H1 (cell line): ENCODE measurements at regions not wholly inside any gene's neighbourhood (a gene's known extent, or its start where the extent isn't known, plus 50 kb on each side); places are given as distances from the start of the nearest gene placed in this dataset.

Experiments
- CTCF ChIA-PET: fragments of 300-600 bp; sonication (Branson Sonifier 250); formaldehyde crosslinking; loops from one replicate; lab custom pipeline; 2021; ENCODE audit not compliant: partially characterized antibody; lab: Charles Lee
- POLR2A ChIA-PET: fragments of 300-600 bp; sonication (Branson Sonifier 250); formaldehyde crosslinking; loops from one replicate; lab custom pipeline; 2021; ENCODE audit warnings: inconsistent platforms; ENCODE audit not compliant: partially characterized antibody; lab: Charles Lee
- DNase-seq, 2 experiments: peaks; one replicate each; pipeline versions ENCODE4 v3.0.0 to v3.0.0-alpha.2; 2010 to 2022; ENCODE audit warnings: low spot score in 2 of 2, low read depth in 1 of 2, mixed read lengths in 1 of 2
- FAIRE-seq: peaks from 2 replicates; lab custom pipeline; 2011; peaks lifted over from hg19 to GRCh38; lab: Jason Lieb, UNC
- H2AFZ ChIP-seq: 2 replicates; pipeline ENCODE4 v1.8.1; 2012; ENCODE audit warnings: low read length, inconsistent platforms
- H2AK5ac ChIP-seq: 2 replicates; pipeline ENCODE4 v1.6.1; 2013; ENCODE audit warnings: low read depth, low read length
- H2BK120ac ChIP-seq: replicated peaks from 2 replicates; pipeline ENCODE3; 2013; ENCODE audit warnings: low read depth, low read length, inconsistent platforms
- H2BK12ac ChIP-seq: 2 replicates; pipeline ENCODE4 v1.6.1; 2013; ENCODE audit warnings: low read depth, low read length
- H2BK15ac ChIP-seq: 2 replicates; pipeline ENCODE4 v1.6.1; 2013; ENCODE audit warnings: low read length
- H2BK20ac ChIP-seq: 2 replicates; pipeline ENCODE4 v1.6.1; 2013; ENCODE audit warnings: low read length
- H2BK5ac ChIP-seq: 2 replicates; pipeline ENCODE4 v1.6.1; 2013; ENCODE audit warnings: low read depth, low read length
- H3K14ac ChIP-seq: 2 replicates; pipeline ENCODE4 v1.6.1; 2013; ENCODE audit warnings: inconsistent platforms; ENCODE audit not compliant: insufficient read length
- H3K18ac ChIP-seq: 2 replicates; pipeline ENCODE4 v1.6.1; 2013; ENCODE audit warnings: low read length; ENCODE audit errors: extremely low read depth
- H3K23ac ChIP-seq: 2 replicates; pipeline ENCODE4 v1.6.1; 2013; ENCODE audit warnings: inconsistent platforms; ENCODE audit not compliant: insufficient read length
- H3K23me2 ChIP-seq: 2 replicates; pipeline ENCODE4 v1.6.1; 2013; ENCODE audit warnings: low read depth, low read length
- H3K27ac ChIP-seq: 2 replicates; pipeline ENCODE4 v1.6.1; 2011; ENCODE audit warnings: low read depth, low read length, inconsistent platforms
- H3K27me3 ChIP-seq, 4 experiments: replicated peaks in 1 of 4; 1 replicate in 1 of 4; 2 replicates in 3 of 4; pipeline versions ENCODE4 v1.6.1 to v1.8.1; 2011 to 2013; ENCODE audit warnings: low read length in 3 of 4, mild to moderate bottlenecking in 3 of 4, inconsistent platforms in 2 of 4, mixed read lengths in 2 of 4, moderate library complexity in 1 of 4; ENCODE audit not compliant: control insufficient read depth in 3 of 4, insufficient read depth in 3 of 4; ENCODE audit errors: extremely low read depth in 1 of 4
- H3K36me3 ChIP-seq, 4 experiments: 2 replicates each; pipeline versions ENCODE4 v1.6.1 to v1.8.1; 2011 to 2013; ENCODE audit warnings: mild to moderate bottlenecking in 4 of 4, low read length in 3 of 4, moderate library complexity in 2 of 4, control low read depth in 1 of 4, inconsistent platforms in 1 of 4; ENCODE audit not compliant: insufficient read depth in 4 of 4, control insufficient read depth in 2 of 4
- H3K4ac ChIP-seq: replicated peaks from 2 replicates; pipeline ENCODE3; 2013; ENCODE audit warnings: low read length, low read depth, mixed read lengths, inconsistent platforms; ENCODE audit not compliant: insufficient read length
- H3K4me1 ChIP-seq, 4 experiments: replicated peaks in 1 of 4; 1 replicate in 1 of 4; 2 replicates in 3 of 4; pipeline versions ENCODE4 v1.6.1 to v1.8.1; 2011 to 2013; ENCODE audit warnings: low read length in 3 of 4, inconsistent platforms in 2 of 4, mixed read lengths in 1 of 4; ENCODE audit not compliant: insufficient read depth in 4 of 4, control insufficient read depth in 3 of 4
- H3K4me2 ChIP-seq, 2 experiments: 2 replicates each; pipeline versions ENCODE4 v1.6.1 to v1.8.1; 2011 to 2013; ENCODE audit warnings: low read depth in 2 of 2, low read length in 2 of 2, control low read depth in 1 of 2, inconsistent platforms in 1 of 2, mild to moderate bottlenecking in 1 of 2; ENCODE audit not compliant: insufficient read depth in 1 of 2
- H3K4me3 ChIP-seq, 4 experiments: fragments of 200-600, 300-600 bp in 1 of 4; sonication (generic), shearing (Covaris generic), sonication (Bioruptor Twin) in 1 of 4; 2 replicates each; pipeline versions ENCODE4 v1.5.1 to v1.8.1; 2011 to 2016; ENCODE audit warnings: low read length in 4 of 4, low read depth in 3 of 4, control low read depth in 2 of 4, inconsistent platforms in 2 of 4, mild to moderate bottlenecking in 2 of 4, mixed read lengths in 1 of 4, moderate library complexity in 1 of 4; ENCODE audit not compliant: insufficient read depth in 2 of 4; ENCODE audit errors: extremely low read depth in 1 of 4
- H3K56ac ChIP-seq: replicated peaks from 2 replicates; pipeline ENCODE3; 2013; ENCODE audit warnings: low read depth, mild to moderate bottlenecking, mixed read lengths, low read length, inconsistent platforms; ENCODE audit not compliant: insufficient read length
- H3K79me1 ChIP-seq: 2 replicates; pipeline ENCODE4 v1.6.1; 2013; ENCODE audit warnings: low read depth, low read length, control low read depth
- H3K79me2 ChIP-seq, 2 experiments: 2 replicates each; pipeline versions ENCODE4 v1.6.1 to v1.8.1; 2012 to 2013; ENCODE audit warnings: low read length in 2 of 2, mild to moderate bottlenecking in 2 of 2, inconsistent platforms in 1 of 2; ENCODE audit not compliant: insufficient read depth in 2 of 2, control insufficient read depth in 1 of 2
- H3K9ac ChIP-seq, 4 experiments: replicated peaks in 1 of 4; 1 replicate in 1 of 4; 2 replicates in 3 of 4; pipeline versions ENCODE4 v1.6.1 to v1.8.1; 2011 to 2013; ENCODE audit warnings: low read depth in 3 of 4, low read length in 3 of 4, control low read depth in 2 of 4, mild to moderate bottlenecking in 2 of 4, moderate library complexity in 2 of 4, inconsistent platforms in 1 of 4; ENCODE audit errors: extremely low read depth in 1 of 4
- H3K9me3 ChIP-seq, 2 experiments: 2 replicates each; pipeline versions ENCODE4 v1.6.1 to v1.8.1; 2012 to 2013; ENCODE audit warnings: mild to moderate bottlenecking in 2 of 2, moderate library complexity in 2 of 2, control low read depth in 1 of 2, inconsistent platforms in 1 of 2, low read depth in 1 of 2, low read length in 1 of 2, mixed read lengths in 1 of 2; ENCODE audit not compliant: insufficient read depth in 2 of 2
- H4K20me1 ChIP-seq, 2 experiments: replicated peaks in 1 of 2; 2 replicates each; pipeline versions ENCODE3 to v1.8.1; 2011 to 2013; ENCODE audit warnings: inconsistent platforms in 2 of 2, low read length in 2 of 2, mild to moderate bottlenecking in 1 of 2; ENCODE audit not compliant: insufficient read depth in 2 of 2, control insufficient read depth in 1 of 2
- H4K5ac ChIP-seq: 2 replicates; pipeline ENCODE4 v1.6.1; 2013; ENCODE audit warnings: low read length, low read depth, mixed read lengths, inconsistent platforms; ENCODE audit not compliant: insufficient read length
- H4K8ac ChIP-seq: 2 replicates; pipeline ENCODE4 v1.8.0; 2013; ENCODE audit warnings: mild to moderate bottlenecking, moderate library complexity, low read length, inconsistent platforms; ENCODE audit not compliant: insufficient read depth; ENCODE audit errors: extremely low read depth
- H4K91ac ChIP-seq: replicated peaks from 2 replicates; pipeline ENCODE3; 2013; ENCODE audit warnings: low read length, mixed read lengths, inconsistent platforms; ENCODE audit not compliant: insufficient read length
- BRCA1 ChIP-seq: IDR thresholded peaks from 2 replicates; pipeline ENCODE4 v1.6.1; 2012; ENCODE audit warnings: low read depth, low read length, improper control_type of control experiment
- EP300 ChIP-seq, 2 experiments: IDR thresholded peaks; 1 replicate in 1 of 2; 2 replicates in 1 of 2; pipeline ENCODE4 v1.6.1; 2011 to 2012; ENCODE audit warnings: low read depth in 2 of 2, low read length in 2 of 2, mild to moderate bottlenecking in 2 of 2, borderline replicate concordance in 1 of 2, inconsistent platforms in 1 of 2, moderate library complexity in 1 of 2
- EZH2 ChIP-seq: fragments of 200-600 bp; sonication (generic); IDR thresholded peaks from 2 replicates; pipeline ENCODE4 v1.7.1; 2012; ENCODE audit warnings: low read depth, mild to moderate bottlenecking, moderate library complexity, low read length, inconsistent platforms; ENCODE audit not compliant: severe bottlenecking
- GABPA ChIP-seq: IDR thresholded peaks from 2 replicates; pipeline ENCODE4 v1.6.1; 2011; ENCODE audit warnings: mild to moderate bottlenecking, low read length, moderate library complexity, borderline replicate concordance; ENCODE audit not compliant: insufficient read depth
- GTF2F1 ChIP-seq: IDR thresholded peaks from 2 replicates; pipeline ENCODE4 v1.6.1; 2012; ENCODE audit warnings: low read depth, low read length, improper control_type of control experiment, borderline replicate concordance
- PHF8 ChIP-seq: fragments of 200-600 bp; sonication (generic); conservative IDR thresholded peaks from 2 replicates; pipeline ENCODE4 v1.7.1; 2012; ENCODE audit warnings: low read depth, mild to moderate bottlenecking, inconsistent platforms, low read length, moderate library complexity
- RBBP5 ChIP-seq: IDR thresholded peaks from 2 replicates; pipeline ENCODE4 v1.7.1; 2012; ENCODE audit warnings: low read depth, mild to moderate bottlenecking, inconsistent platforms, low read length, moderate library complexity, borderline replicate concordance
- SIN3A ChIP-seq, 2 experiments: IDR thresholded peaks in 1 of 2; conservative IDR thresholded peaks in 1 of 2; 2 replicates each; pipeline ENCODE4 v1.6.1; 2011 to 2012; ENCODE audit warnings: low read length in 2 of 2, improper control_type of control experiment in 1 of 2, low read depth in 1 of 2, mild to moderate bottlenecking in 1 of 2
- SP2 ChIP-seq: IDR thresholded peaks from 2 replicates; pipeline ENCODE4 v1.6.1; 2012; ENCODE audit warnings: mild to moderate bottlenecking, low read length, inconsistent platforms
- SUZ12 ChIP-seq: fragments of 200-600 bp; sonication (generic); IDR thresholded peaks from 2 replicates; pipeline ENCODE4 v1.6.1; 2012; ENCODE audit warnings: mild to moderate bottlenecking, inconsistent platforms, low read length, moderate library complexity, mixed read lengths
- TCF12 ChIP-seq: IDR thresholded peaks from 2 replicates; pipeline ENCODE4 v1.6.1; 2011; ENCODE audit warnings: low read depth, mild to moderate bottlenecking, low read length
- YY1 ChIP-seq: IDR thresholded peaks from 2 replicates; pipeline ENCODE4 v1.6.1; 2011; ENCODE audit warnings: low read depth, mild to moderate bottlenecking, low read length
- WGBS, 2 experiments: shearing (Covaris generic) in 1 of 2; methylation state at CpG; one replicate each; pipeline versions ENCODE4 v1.1.6 to v1.1.7; 2013 to 2015; ENCODE audit warnings: low lambda C conversion rate in 2 of 2, mixed read lengths in 2 of 2, inconsistent platforms in 1 of 2, low coverage in 1 of 2, missing lambda C conversion rate in 1 of 2; ENCODE audit not compliant: insufficient replicate concordance in 2 of 2, insufficient coverage in 1 of 2, insufficient read length in 1 of 2; ENCODE audit errors: extremely low coverage in 1 of 2, missing lambda C conversion rate in 1 of 2; 5-methylcytosine and 5-hydroxymethylcytosine counted together
- TF ChIP-seq, protein P1 (sequence below): IDR thresholded peaks from 2 replicates; pipeline ENCODE4 v1.6.1; 2011; ENCODE audit warnings: low read depth, mild to moderate bottlenecking, low read length; ENCODE audit not compliant: insufficient read depth
- TF ChIP-seq, protein P2 (sequence below): IDR thresholded peaks from 2 replicates; pipeline ENCODE4 v1.6.1; 2012; ENCODE audit warnings: inconsistent platforms

- H3K9me3 ChIP-seq, result no peaks in the 10 kb centered on the region
- no peak overlapping the region for H2AK5ac ChIP-seq
- no peaks in the 10 kb centered on the region for H3K36me3 ChIP-seq
- H2AFZ ChIP-seq, result no peak overlapping the region
- H3K27ac ChIP-seq, result no peak overlapping the region
- no peaks in the 10 kb centered on the region for H3K79me1 ChIP-seq
- no peak for FAIRE-seq
- H2BK120ac ChIP-seq, result no peak overlapping the region
- no peak overlapping the region for H4K8ac ChIP-seq
- no peaks in the 10 kb centered on the region for H3K79me2 ChIP-seq
- ChIA-PET CTCF (interaction anchor here (0.8 kb wide), 1 partner anchor 14 kb away, joined by 3 read pairs; no protein-coding TSS in a partner anchor), POLR2A (no interaction called here)
- H3K4me3 ChIP-seq, result no peak overlapping the region
- H3K56ac ChIP-seq, result no peak overlapping the region
- no peak overlapping the region for H2BK5ac ChIP-seq
- H2BK20ac ChIP-seq, result no peak overlapping the region
- no peak overlapping the region for H3K4me2 ChIP-seq
- H3K4me1 ChIP-seq, result no peaks in the 10 kb centered on the region
- DNase-seq, result no peak
- H3K23me2 ChIP-seq, result no peaks in the 10 kb centered on the region
- H3K9ac ChIP-seq, result no peak overlapping the region
- no peak overlapping the region for H3K18ac ChIP-seq
- no peaks in the 10 kb centered on the region for H4K20me1 ChIP-seq
- no peaks in the 10 kb centered on the region for H3K27me3 ChIP-seq
- WGBS, 2 experiments, result 94% methylated on average over 3 of the region's 3 CpGs; no CpG with 5 or more reads in 1 of the 2 experiments
- no peak overlapping the region for H2BK12ac ChIP-seq
- H2BK15ac ChIP-seq, result no peak overlapping the region
- no peak overlapping the region for H4K91ac ChIP-seq
- no peak overlapping the region for H3K4ac ChIP-seq
- H3K14ac ChIP-seq, result no peak overlapping the region
- no peak overlapping the region for H4K5ac ChIP-seq
- no peak overlapping the region for H3K23ac ChIP-seq
- no peak for TF ChIP-seq PHF8
- TF ChIP-seq BRCA1, result no peak
- TF ChIP-seq GTF2F1, result no peak
- TF ChIP-seq TCF12, result no peak
- TF ChIP-seq, protein P1, sequence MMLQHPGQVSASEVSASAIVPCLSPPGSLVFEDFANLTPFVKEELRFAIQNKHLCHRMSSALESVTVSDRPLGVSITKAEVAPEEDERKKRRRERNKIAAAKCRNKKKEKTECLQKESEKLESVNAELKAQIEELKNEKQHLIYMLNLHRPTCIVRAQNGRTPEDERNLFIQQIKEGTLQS, result no peak
- no peak for TF ChIP-seq GABPA
- TF ChIP-seq EP300 (IDR thresholded peaks at IDR 0.05; ENCODE audit: borderline replicate concordance in 1 of 2, low read depth in 2 of 2, low read length in 2 of 2), result no peak
- TF ChIP-seq YY1, result no peak
- no peak for TF ChIP-seq SP2
- no peak for TF ChIP-seq SIN3A (conservative IDR thresholded peaks at IDR 0.05 in 1 of 2, IDR thresholded peaks at IDR 0.05 in 1 of 2; ENCODE audit: low read depth in 1 of 2, low read length in 2 of 2)
- no peak for TF ChIP-seq RBBP5
- TF ChIP-seq, protein P2, sequence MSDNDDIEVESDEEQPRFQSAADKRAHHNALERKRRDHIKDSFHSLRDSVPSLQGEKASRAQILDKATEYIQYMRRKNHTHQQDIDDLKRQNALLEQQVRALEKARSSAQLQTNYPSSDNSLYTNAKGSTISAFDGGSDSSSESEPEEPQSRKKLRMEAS, result no peak
- TF ChIP-seq SUZ12, result no peak
- no peak for TF ChIP-seq EZH2
These were observed 161.4 kb upstream of the KLF4 start for GRCh38 chr9:107650995-107651394.
